Activated CD4-positive, alpha-beta T cell treated with anti-CD3 and anti-CD28 coated beads, Interleukin-2, Interleukin-4, amounts not matched to agents 100 ng/mL and 50 ng/mL, durations not matched to agents 16 hours and 8 hours (primary cell): ENCODE measurements at regions not wholly inside any gene's neighbourhood (a gene's known extent, or its start where the extent isn't known, plus 50 kb on each side); places are given as distances from the start of the nearest gene placed in this dataset.

Source experiments
- DNase-seq: peaks from one replicate; pipeline ENCODE4 v3.0.0-alpha.2; 2020; ENCODE audit warnings: low spot score

- DNase-seq: no peak
Measured at GRCh38 chr21:38956007-38956406, 150.3 kb downstream of the ETS2 start.

DNA sequence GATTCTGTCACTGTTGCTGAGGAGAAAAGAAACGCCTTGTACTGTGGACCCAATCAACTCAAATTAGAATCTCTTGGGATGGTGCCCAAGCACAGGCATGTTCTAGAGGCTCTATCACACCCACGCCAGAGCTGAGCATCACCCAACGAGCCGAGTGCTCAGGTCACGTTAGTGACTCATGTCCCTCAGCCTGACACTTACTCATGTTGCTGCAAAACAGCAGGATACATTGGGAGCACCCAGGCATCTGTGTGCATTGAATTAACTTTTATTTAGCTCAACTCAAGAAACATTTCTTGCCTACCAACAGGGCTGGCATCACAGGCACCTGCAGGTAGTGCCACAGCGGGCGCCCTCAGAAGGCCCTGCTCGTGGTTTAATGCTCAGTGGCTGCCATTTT lies 149.8 kb downstream of the ETS2 start:
- no peak for DNase-seq

- DNase-seq: no peak
Measured at GRCh38 chr21:38954588-38955004, 148.9 kb downstream of the ETS2 start.

DNA sequence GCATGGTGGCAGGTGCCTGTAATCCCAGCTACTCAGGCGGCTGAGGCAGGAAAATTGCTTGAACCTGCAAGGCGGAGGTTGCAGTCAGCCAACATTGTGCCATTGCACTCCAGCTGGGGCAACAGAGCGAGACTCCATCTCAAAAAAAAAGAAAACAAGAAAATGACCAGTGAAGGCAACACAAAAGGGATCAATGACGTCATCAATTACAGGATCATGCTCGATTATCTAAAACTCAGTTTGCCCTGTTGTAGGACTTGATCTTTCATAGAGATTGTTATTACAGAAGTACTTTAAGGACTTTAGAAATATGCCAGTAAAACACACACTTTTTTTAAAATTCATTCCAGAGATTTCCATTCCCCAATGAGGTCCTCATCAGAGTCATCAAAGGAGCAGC lies 147.8 kb downstream of the ETS2 start:
- DNase-seq: no peak

- DNase-seq: no peak
Measured at GRCh38 chr21:38952890-38953289, 147.2 kb downstream of the ETS2 start.

DNA sequence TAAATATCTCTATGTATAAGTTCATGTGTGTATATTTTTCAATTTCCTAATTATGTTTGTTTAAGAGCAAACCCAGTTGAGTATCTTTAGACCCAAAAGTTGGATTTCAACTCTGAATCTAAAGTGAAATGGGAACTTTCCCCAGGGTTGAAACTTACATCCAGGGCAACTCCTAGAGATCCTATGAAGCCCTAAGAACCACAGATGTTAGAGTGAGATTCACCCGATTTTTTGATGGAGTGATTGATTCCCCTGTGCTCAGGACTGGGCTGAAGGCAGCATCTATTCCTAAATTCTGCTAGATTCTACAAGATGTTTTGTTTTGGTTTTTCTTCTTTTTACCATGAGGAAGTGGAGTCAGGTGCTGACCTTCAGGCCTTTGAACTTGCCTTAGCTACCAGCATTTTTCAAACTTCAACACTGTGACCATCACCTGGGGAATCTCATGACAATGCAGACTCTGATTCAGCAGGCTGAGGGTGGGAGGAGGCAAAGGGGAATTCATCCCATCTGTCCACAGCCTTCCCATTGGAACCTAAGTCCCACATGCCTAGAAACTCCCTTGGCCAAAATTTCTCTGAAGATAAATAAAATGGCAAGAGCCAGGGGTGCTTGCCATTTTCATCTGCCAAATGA lies 145.5 kb downstream of the ETS2 start:
- DNase-seq: no peak

DNA sequence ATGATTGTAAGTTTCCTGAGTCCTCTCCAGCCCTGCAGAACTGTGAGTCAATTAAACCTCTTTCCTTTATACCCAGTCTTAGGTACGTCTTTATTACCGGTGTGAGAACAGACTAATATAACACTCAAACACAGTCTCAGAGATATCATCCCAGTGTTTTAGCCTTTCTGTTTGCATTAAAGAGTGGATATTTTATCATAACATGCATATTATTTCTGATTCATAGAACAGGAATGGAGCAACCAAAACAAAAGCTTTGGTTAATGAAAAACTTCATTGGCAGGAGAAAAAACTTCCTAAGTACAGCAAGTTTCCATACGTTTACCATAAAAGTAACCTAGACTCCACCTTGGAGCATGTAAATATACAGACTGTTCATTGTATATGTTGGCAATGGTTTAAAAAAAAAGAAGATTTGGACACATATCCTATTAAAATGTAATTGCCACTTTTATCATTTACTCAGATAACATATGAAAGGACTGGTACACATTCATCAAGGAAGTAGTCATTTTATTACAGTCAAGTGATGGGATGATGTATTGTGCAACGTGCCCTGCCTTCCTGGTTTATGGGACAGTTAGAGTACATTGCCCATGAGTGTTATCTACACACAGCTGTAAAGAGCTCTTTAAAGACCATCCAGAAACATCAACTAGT lies 144.8 kb downstream of the ETS2 start:
- no peak for DNase-seq

DNA sequence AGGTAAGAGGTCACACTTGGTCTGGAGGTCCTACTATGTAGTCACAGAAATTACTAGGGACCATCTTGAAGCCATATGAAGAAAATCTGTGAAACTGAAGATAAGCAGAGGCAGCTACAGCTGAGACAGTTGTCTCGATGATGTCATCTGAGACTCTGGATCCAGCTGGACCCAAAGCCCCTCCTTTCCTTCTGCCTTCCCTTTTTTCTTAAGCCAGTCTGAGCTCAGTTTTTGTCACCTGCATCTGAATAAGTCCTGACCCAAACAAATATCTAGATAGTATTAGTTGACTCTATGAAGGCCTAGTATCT lies 143.3 kb downstream of the ETS2 start:
- DNase-seq: no peak

- DNase-seq: no peak
Measured at GRCh38 chr21:38948377-38949069, 142.8 kb downstream of the ETS2 start.

- DNase-seq: no peak
Measured at GRCh38 chr21:38945545-38946245, 140.0 kb downstream of the ETS2 start.

GRCh38 chr21:38944903-38945302 lies 139.2 kb downstream of the ETS2 start:
- DNase-seq: no peak

DNA sequence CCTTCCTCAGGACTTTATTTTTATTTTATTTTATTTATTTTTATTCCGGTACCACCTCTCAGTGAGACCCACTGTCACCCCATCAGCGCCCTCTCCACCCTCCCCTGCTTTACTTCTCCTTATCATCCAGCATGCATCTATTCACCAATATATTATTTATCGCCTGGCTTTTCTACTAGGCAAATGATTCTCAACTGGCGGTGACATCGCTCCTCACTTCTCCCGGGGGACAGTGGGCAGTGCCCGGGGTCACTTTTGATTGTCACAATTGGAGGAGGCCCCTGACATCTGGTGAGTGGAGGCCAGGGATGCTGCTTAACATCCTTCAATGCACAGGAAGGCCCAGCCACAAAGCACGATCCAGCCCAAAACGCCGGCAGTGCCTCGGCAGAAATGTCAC lies 138.7 kb downstream of the ETS2 start:
- no peak for DNase-seq

DNA sequence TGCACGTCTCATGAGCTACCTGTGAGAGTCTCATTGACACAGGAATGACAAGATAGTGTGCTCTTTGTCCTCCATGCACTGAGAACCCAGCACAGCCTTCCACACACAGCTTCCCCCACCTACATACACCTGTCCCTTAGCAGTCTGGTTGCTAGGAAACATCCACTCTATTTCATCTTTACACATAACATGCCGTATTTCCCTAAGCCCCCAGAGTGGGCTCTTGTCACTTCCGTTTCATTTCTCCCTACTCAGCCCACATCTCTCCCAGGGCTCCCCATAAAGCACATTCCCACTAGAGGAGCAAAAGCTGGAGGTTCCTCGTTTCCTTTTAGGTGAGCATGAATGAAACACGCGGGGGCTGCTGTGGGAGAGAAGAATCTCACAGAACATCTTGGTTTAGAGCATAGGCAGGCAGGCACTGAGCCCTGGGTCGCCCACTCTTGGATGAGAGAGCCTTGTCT lies 137.1 kb downstream of the ETS2 start:
- no peak for DNase-seq

DNA sequence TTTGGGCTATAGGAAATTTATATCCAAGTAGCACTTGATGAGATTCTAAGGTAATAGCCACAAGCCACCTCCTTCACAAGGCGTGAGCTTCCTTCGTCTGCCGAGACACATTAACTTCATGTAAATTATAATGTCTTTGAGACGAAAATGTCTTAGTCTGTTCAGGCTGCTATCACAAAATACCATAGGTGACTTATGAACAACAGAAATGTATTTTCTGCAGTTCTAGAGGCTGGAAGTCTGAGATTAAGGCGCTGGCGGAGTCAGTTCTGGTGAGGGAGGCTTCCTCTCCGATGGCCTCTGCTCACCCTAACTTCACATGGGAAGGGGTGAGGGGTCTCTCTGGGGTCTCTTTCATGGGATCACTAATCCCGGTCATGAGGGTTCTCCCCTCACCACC lies 133.0 kb downstream of the ETS2 start:
- no peak for DNase-seq

DNA sequence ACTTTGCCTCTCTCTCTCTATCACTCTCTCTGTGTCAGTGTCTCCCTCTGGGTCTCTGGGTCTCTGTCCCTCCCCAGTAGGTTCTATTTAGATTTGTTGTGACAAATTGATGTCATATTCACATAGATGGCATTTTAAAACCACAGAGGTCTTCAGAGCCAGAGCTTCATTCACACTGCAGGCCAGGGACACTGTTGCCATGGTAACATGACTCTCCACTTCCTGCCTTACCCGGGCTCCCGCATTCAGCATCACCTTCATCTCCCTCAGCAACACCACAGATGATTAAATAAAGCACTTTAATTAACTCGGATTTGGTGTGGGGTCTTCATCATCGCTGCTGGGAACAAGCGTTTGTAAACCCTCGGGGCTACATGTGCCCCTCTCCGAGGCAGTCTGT lies 132.6 kb downstream of the ETS2 start:
- DNase-seq: peak; percentile 49

- DNase-seq: no peak
Measured at GRCh38 chr21:38937844-38938243, 132.1 kb downstream of the ETS2 start.

DNA sequence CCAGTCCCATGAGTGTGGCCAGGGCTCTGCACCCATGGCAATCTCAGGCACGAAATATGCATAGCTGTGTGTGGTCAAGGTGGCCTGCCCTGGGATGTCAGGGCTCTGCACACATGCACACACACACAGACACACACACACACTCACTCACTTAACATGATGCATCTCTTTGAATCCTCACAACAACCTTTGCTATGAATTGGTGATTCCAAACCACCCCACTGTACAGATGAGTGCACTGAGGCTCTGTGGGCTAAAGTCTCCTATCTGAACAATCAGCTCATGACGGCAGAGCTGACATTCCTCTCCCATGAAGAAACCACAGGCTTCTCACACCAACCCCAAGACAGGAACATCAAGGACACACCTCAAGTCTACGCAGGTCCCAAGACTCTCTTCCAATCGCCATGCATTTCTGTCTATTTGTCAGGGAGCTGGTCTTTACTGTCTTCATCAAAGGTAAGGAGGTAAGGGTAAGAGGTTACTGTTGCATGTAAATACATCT lies 131.6 kb downstream of the ETS2 start:
- no peak for DNase-seq

DNA sequence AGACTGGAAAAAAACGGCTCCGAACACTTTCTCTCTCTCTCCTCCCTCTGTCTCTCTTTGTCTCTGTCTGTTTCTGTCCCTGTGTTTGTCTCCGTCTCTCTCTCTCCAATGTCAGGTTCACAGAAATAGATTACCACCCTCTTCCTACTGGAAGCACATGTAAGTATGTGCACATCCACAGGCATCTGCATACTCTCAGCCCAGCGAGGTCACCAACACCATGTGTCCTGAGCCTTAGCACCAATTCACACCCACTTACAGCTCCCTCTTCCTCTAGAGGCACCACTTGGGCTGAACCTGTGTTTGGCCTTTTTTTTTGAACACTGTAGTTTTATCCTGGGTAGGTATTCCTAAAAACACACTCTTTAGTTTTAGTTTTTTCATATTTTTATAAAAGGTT lies 130.5 kb downstream of the ETS2 start:
- DNase-seq: no peak

- no peak for DNase-seq
Measured at GRCh38 chr21:38933731-38934130, 128.0 kb downstream of the ETS2 start.

GRCh38 chr21:38931291-38931690 lies 125.6 kb downstream of the ETS2 start:
- no peak for DNase-seq

GRCh38 chr21:38930853-38931252 lies 125.1 kb downstream of the ETS2 start:
- no peak for DNase-seq

DNA sequence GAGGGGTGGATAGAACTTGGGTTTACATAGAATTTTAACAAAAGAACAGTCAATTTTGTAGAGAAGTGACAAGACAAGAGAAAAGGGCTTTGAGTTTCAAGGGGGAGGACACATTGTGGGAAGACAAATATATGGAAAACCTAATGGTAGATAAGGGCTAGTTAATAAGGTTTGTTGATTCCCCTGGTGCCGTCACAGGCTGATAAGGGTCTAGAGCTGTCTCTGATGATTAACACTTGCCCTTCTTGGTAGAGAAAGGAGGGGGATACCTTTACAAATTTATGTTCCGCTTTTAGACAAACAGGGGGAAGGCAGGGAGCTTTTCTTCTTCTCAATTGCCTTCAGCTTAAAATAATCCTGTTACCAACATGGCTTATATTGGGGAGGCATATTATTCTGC lies 124.3 kb downstream of the ETS2 start:
- DNase-seq: no peak

DNA sequence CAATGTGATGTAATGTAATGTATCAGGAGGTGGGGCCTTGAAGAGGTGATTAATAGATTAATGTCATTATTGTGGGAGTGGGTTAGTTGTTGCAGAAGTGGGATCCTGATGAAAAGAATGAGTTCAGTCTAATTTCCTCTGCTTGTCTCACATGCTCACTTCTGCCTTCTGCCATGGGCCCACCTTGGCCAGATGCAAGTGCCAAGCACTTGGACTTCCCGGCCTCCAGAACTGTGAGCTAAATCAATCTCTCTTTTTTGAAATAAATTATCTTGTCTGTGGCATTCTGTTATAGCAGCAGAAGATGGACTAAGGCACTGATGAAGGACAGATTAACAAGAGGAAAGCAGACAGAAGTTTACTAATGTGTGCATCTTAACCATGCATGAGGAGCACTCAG lies 123.9 kb downstream of the ETS2 start:
- DNase-seq: no peak
